GM21381 (cell line): ENCODE measurements at regions not wholly inside any gene's neighbourhood (a gene's known extent, or its start where the extent isn't known, plus 50 kb on each side); places are given as distances from the start of the nearest gene placed in this dataset.
"Not testable (repeated sequence)": the region's sequence is repeated elsewhere in the genome, so short reads cannot be mapped to it uniquely, and the experiment has no call there.

Source experiments
- ATAC-seq: cut with Tn5 transposase; IDR thresholded peaks from one replicate; pipeline ENCODE4 v1.9.1; 2021; ENCODE audit warnings: mild to moderate bottlenecking, moderate library complexity; ENCODE audit not compliant: unreplicated experiment

GRCh38 chr12:19665121-19665900 is 226.0 kb downstream of the AEBP2 start:
- no peak for ATAC-seq

- no peak for ATAC-seq
Measured at GRCh38 chr12:19666070-19666469, 226.8 kb downstream of the AEBP2 start.

- no peak for ATAC-seq
Measured at GRCh38 chr12:19669793-19670192, 230.5 kb downstream of the AEBP2 start.

- ATAC-seq: no peak
Measured at GRCh38 chr12:19671695-19672094, 232.4 kb downstream of the AEBP2 start.

- no peak for ATAC-seq
Measured at GRCh38 chr12:19674437-19674836, 235.1 kb downstream of the AEBP2 start.

- no peak for ATAC-seq
Measured at GRCh38 chr12:19675361-19675760, 236.1 kb downstream of the AEBP2 start.

GRCh38 chr12:19678501-19678900 is 239.2 kb downstream of the AEBP2 start:
- ATAC-seq: not testable (repeated sequence)

GRCh38 chr12:19681007-19681406 is 241.7 kb downstream of the AEBP2 start:
- no peak for ATAC-seq

- ATAC-seq: no peak
Measured at GRCh38 chr12:19683178-19683927, 244.1 kb downstream of the AEBP2 start.

- ATAC-seq: no peak
Measured at GRCh38 chr12:19687371-19687770, 248.1 kb downstream of the AEBP2 start.

GRCh38 chr12:19688532-19688931 is 249.2 kb downstream of the AEBP2 start:
- no peak for ATAC-seq

GRCh38 chr12:19689226-19689625 is 249.9 kb downstream of the AEBP2 start:
- no peak for ATAC-seq

GRCh38 chr12:19689801-19690472 is 250.6 kb downstream of the AEBP2 start:
- no peak for ATAC-seq

GRCh38 chr12:19692091-19692490 is 252.8 kb downstream of the AEBP2 start:
- no peak for ATAC-seq

- no peak for ATAC-seq
Measured at GRCh38 chr12:19692566-19692965, 253.3 kb downstream of the AEBP2 start.

GRCh38 chr12:19694627-19695026 is 255.3 kb downstream of the AEBP2 start:
- no peak for ATAC-seq

GRCh38 chr12:19695244-19696098 is 256.2 kb downstream of the AEBP2 start:
- no peak for ATAC-seq

GRCh38 chr12:19700969-19701368 is 261.7 kb downstream of the AEBP2 start:
- no peak for ATAC-seq

- ATAC-seq: no peak
Measured at GRCh38 chr12:19704966-19705365, 265.7 kb downstream of the AEBP2 start.

- ATAC-seq: no peak
Measured at GRCh38 chr12:19706936-19707335, 267.6 kb downstream of the AEBP2 start.

GRCh38 chr12:19707948-19708409 is 268.7 kb downstream of the AEBP2 start:
- ATAC-seq: no peak
